B cell (primary cell): ENCODE measurements at regions not wholly inside any gene's neighbourhood (a gene's known extent, or its start where the extent isn't known, plus 50 kb on each side); places are given as distances from the start of the nearest gene placed in this dataset.

Experiments used
- EZH2 ChIP-seq: IDR thresholded peaks from 2 replicates; pipeline ENCODE4 v1.6.1; 2012; ENCODE audit warnings: borderline replicate concordance, low read depth, mild to moderate bottlenecking, moderate library complexity, low read length; ENCODE audit not compliant: insufficient read depth, poor library complexity, severe bottlenecking
- TF ChIP-seq, protein P1 (sequence below): fragments of 200-600 bp; IDR thresholded peaks from one replicate; pipeline ENCODE4 v1.8.0; 2022; ENCODE audit warnings: antibody characterized with exemption, mild to moderate bottlenecking

DNA sequence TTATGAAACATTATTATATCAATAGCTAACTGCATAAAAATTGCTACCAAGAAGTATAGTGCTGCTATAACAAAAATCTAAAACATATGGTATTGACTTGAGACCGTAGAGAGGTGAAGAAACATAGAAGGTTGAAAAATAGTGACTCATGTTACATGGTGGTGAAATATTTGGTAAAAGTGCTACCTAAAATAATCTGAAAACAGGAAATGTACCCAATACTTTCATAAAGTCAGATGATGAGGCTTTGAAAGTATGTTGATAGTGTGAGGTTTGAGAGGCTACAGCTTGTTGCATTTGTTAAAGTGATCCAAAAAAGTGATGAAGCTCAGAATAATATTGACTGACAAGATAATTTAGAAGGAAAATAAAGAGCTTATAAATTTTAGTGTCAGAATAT lies 718.7 kb upstream of the SLC8A1 start:
- TF ChIP-seq, protein P1, sequence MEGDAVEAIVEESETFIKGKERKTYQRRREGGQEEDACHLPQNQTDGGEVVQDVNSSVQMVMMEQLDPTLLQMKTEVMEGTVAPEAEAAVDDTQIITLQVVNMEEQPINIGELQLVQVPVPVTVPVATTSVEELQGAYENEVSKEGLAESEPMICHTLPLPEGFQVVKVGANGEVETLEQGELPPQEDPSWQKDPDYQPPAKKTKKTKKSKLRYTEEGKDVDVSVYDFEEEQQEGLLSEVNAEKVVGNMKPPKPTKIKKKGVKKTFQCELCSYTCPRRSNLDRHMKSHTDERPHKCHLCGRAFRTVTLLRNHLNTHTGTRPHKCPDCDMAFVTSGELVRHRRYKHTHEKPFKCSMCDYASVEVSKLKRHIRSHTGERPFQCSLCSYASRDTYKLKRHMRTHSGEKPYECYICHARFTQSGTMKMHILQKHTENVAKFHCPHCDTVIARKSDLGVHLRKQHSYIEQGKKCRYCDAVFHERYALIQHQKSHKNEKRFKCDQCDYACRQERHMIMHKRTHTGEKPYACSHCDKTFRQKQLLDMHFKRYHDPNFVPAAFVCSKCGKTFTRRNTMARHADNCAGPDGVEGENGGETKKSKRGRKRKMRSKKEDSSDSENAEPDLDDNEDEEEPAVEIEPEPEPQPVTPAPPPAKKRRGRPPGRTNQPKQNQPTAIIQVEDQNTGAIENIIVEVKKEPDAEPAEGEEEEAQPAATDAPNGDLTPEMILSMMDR, result no peak
- TF ChIP-seq EZH2, result no peak
